A549 (cell line): ENCODE measurements at regions not wholly inside any gene's neighbourhood (a gene's known extent, or its start where the extent isn't known, plus 50 kb on each side); places are given as distances from the start of the nearest gene placed in this dataset.

Experiments used
- BCL3 ChIP-seq: fragments of >200 bp; sonication (Bioruptor Twin); formaldehyde crosslinking; IDR thresholded peaks from 3 replicates; pipeline ENCODE4 v1.6.1; 2016
- CHD4 ChIP-seq: fragments of 200-600 bp; sonication (generic); IDR thresholded peaks from 2 replicates; pipeline ENCODE4 v1.6.1; 2016; ENCODE audit warnings: antibody characterized with exemption, mild to moderate bottlenecking, borderline replicate concordance
- EP300 ChIP-seq, 2 experiments: fragments of >200 bp; sonication (Bioruptor Twin); formaldehyde crosslinking; IDR thresholded peaks; 2 replicates in 1 of 2; 3 replicates in 1 of 2; pipeline ENCODE4 v1.6.1; 2016 to 2017
- MAFK ChIP-seq: fragments of 450-650 bp; IDR thresholded peaks from 2 replicates; pipeline ENCODE4 v1.6.1; 2014; ENCODE audit not compliant: partially characterized antibody
- MAX ChIP-seq: IDR thresholded peaks from 2 replicates; pipeline ENCODE4 v1.6.1; 2012
- NR3C1 ChIP-seq: fragments of >200 bp; sonication (Bioruptor Twin); formaldehyde crosslinking; IDR thresholded peaks from 3 replicates; pipeline ENCODE4 v1.6.1; 2017
- POLR2A ChIP-seq: IDR thresholded peaks from 2 replicates; pipeline ENCODE4 v1.6.1; 2012; ENCODE audit warnings: mild to moderate bottlenecking, low read length
- RAD21 ChIP-seq, 2 experiments: fragments of >200 bp in 1 of 2; sonication (Bioruptor Twin) in 1 of 2; formaldehyde crosslinking in 1 of 2; IDR thresholded peaks in 1 of 2; conservative IDR thresholded peaks in 1 of 2; 2 replicates in 1 of 2; 3 replicates in 1 of 2; pipeline ENCODE4 v1.6.1; 2012 to 2018; ENCODE audit warnings: inconsistent platforms in 1 of 2
- TFCP2L1 ChIP-seq: fragments of 250-450 bp; sonication (Bioruptor Pico); IDR thresholded peaks from 2 replicates; pipeline ENCODE4 v1.5.0; 2021; ENCODE audit warnings: mild to moderate bottlenecking
- TF ChIP-seq, protein P1 (sequence below): fragments of >200 bp; sonication (Bioruptor Twin); formaldehyde crosslinking; IDR thresholded peaks from 3 replicates; pipeline ENCODE4 v1.5.1; 2016
- TF ChIP-seq, protein P2 (sequence below): fragments of 150-350 bp; IDR thresholded peaks from 2 replicates; pipeline ENCODE4 v1.6.1; 2014; ENCODE audit warnings: low read depth, mild to moderate bottlenecking, low read length

DNA sequence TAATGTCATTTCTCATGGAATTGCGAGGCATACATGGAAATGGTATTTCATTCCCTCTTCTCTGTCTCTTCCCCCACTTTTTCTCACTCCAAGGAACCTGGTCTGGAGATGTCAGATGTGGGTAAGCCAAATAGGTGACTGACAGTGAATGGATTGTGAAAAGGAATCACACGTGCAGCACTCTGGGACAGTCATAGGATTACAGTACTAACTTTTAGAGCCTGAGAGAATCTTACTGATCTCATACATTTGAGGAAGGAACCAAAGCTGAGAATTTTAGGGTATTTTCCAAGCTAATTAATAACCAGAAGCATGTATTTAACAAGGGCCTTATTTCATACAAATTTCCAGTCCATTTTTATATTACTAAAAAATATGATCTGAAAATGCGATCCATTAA lies 58.1 kb upstream of the ERBB4 start:
- TF ChIP-seq, protein P1, sequence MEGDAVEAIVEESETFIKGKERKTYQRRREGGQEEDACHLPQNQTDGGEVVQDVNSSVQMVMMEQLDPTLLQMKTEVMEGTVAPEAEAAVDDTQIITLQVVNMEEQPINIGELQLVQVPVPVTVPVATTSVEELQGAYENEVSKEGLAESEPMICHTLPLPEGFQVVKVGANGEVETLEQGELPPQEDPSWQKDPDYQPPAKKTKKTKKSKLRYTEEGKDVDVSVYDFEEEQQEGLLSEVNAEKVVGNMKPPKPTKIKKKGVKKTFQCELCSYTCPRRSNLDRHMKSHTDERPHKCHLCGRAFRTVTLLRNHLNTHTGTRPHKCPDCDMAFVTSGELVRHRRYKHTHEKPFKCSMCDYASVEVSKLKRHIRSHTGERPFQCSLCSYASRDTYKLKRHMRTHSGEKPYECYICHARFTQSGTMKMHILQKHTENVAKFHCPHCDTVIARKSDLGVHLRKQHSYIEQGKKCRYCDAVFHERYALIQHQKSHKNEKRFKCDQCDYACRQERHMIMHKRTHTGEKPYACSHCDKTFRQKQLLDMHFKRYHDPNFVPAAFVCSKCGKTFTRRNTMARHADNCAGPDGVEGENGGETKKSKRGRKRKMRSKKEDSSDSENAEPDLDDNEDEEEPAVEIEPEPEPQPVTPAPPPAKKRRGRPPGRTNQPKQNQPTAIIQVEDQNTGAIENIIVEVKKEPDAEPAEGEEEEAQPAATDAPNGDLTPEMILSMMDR = no peak
- TF ChIP-seq TFCP2L1 (CRISPR knock-in tag) (no peak), NR3C1 (no peak), POLR2A (no peak), BCL3 (no peak), MAFK (no peak), EP300 (IDR thresholded peaks at IDR 0.05) (no peak), CHD4 (no peak), MAX (no peak), RAD21 (conservative IDR thresholded peaks at IDR 0.05 in 1 of 2, IDR thresholded peaks at IDR 0.05 in 1 of 2) (no peak)
- TF ChIP-seq, protein P2, sequence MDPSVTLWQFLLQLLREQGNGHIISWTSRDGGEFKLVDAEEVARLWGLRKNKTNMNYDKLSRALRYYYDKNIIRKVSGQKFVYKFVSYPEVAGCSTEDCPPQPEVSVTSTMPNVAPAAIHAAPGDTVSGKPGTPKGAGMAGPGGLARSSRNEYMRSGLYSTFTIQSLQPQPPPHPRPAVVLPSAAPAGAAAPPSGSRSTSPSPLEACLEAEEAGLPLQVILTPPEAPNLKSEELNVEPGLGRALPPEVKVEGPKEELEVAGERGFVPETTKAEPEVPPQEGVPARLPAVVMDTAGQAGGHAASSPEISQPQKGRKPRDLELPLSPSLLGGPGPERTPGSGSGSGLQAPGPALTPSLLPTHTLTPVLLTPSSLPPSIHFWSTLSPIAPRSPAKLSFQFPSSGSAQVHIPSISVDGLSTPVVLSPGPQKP = no peak
